NOMO-1 treated with dmso at 0.1 percent for 144 hours (cell line): ENCODE measurements at regions not wholly inside any gene's neighbourhood (a gene's known extent, or its start where the extent isn't known, plus 50 kb on each side); places are given as distances from the start of the nearest gene placed in this dataset.
A peak's percentile ranks its signal among the peaks of the same experiment; 100 is the strongest.
"Not testable (repeated sequence)": the region's sequence is repeated elsewhere in the genome, so short reads cannot be mapped to it uniquely, and the experiment has no call there.

Source experiments
- DNase-seq: peaks from one replicate; lab custom pipeline; 2025; ENCODE audit not compliant: unreplicated experiment; lab: John Stamatoyannopoulos, UW

- DNase-seq, result not testable (repeated sequence)
Observed at GRCh38 chr3:106072596-106072995, 203.8 kb upstream of the CBLB start.

GRCh38 chr3:106073806-106074205 lies 205.0 kb upstream of the CBLB start:
- not testable (repeated sequence) for DNase-seq

GRCh38 chr3:106075731-106076130 lies 206.9 kb upstream of the CBLB start:
- not testable (repeated sequence) for DNase-seq

- DNase-seq, result no peak
Observed at GRCh38 chr3:106078635-106079034, 209.8 kb upstream of the CBLB start.

GRCh38 chr3:106082616-106083015 lies 213.8 kb upstream of the CBLB start:
- DNase-seq, result no peak

GRCh38 chr3:106083207-106083606 lies 214.4 kb upstream of the CBLB start:
- no peak for DNase-seq

- no peak for DNase-seq
Observed at GRCh38 chr3:106083854-106084253, 215.0 kb upstream of the CBLB start.

GRCh38 chr3:106086038-106086437 lies 217.2 kb upstream of the CBLB start:
- DNase-seq, result no peak

GRCh38 chr3:106086636-106087035 lies 217.8 kb upstream of the CBLB start:
- no peak for DNase-seq

- no peak for DNase-seq
Observed at GRCh38 chr3:106088304-106088703, 219.5 kb upstream of the CBLB start.

GRCh38 chr3:106088899-106089298 lies 220.1 kb upstream of the CBLB start:
- DNase-seq, result no peak

GRCh38 chr3:106089806-106090205 lies 221.0 kb upstream of the CBLB start:
- DNase-seq, result no peak

GRCh38 chr3:106092792-106093191 lies 224.0 kb upstream of the CBLB start:
- no peak for DNase-seq

- DNase-seq, result no peak
Observed at GRCh38 chr3:106093616-106094015, 224.8 kb upstream of the CBLB start.

GRCh38 chr3:106097817-106098435 lies 229.1 kb upstream of the CBLB start:
- DNase-seq, result no peak

- DNase-seq, result peak; percentile 80
Observed at GRCh38 chr3:106103383-106103782, 234.6 kb upstream of the CBLB start.

- no peak for DNase-seq
Observed at GRCh38 chr3:106104078-106104477, 235.3 kb upstream of the CBLB start.

- DNase-seq, result no peak
Observed at GRCh38 chr3:106108925-106109324, 240.1 kb upstream of the CBLB start.

GRCh38 chr3:106112561-106112960 lies 243.7 kb upstream of the CBLB start:
- DNase-seq, result not testable (repeated sequence)

GRCh38 chr3:106113747-106114146 lies 244.9 kb upstream of the CBLB start:
- DNase-seq, result no peak

GRCh38 chr3:106114220-106114619 lies 245.4 kb upstream of the CBLB start:
- no peak for DNase-seq

GRCh38 chr3:106114848-106115247 lies 246.0 kb upstream of the CBLB start:
- DNase-seq, result no peak

GRCh38 chr3:106115557-106115956 lies 246.7 kb upstream of the CBLB start:
- DNase-seq, result no peak
